Right lobe of liver (tissue), 6 donors: ENCODE measurements at regions not wholly inside any gene's neighbourhood (a gene's known extent, or its start where the extent isn't known, plus 50 kb on each side); places are given as distances from the start of the nearest gene placed in this dataset.

ENCODE experiments used
- ATAC-seq, 4 donors: fragments of 200-7000 bp; cut with Tn5 transposase; one replicate each; pipeline ENCODE4 v1.9.1; 2020; ENCODE audit warnings: mild to moderate bottlenecking in 4 of 4, moderate library complexity in 4 of 4
- DNase-seq, 3 donors: peaks; one replicate each; pipeline ENCODE4 v3.0.0-alpha.2; 2020
- H3K27ac ChIP-seq, 3 donors: fragments of 200-600 bp; one replicate each; pipeline ENCODE4 v1.8.0; 2022
- H3K27me3 ChIP-seq, 2 donors: fragments of 200-600 bp; one replicate each; pipeline ENCODE4 v1.8.0; 2022
- H3K36me3 ChIP-seq, 4 donors: fragments of 200-600 bp; sonication (generic) in 1 of 4; one replicate each; pipeline versions ENCODE4 v1.5.1 to v1.8.0; 2017 to 2022; ENCODE audit warnings: control low read depth in 1 of 4
- H3K4me1 ChIP-seq, 4 donors: fragments of 200-600 bp; sonication (generic) in 1 of 4; one replicate each; pipeline versions ENCODE4 v1.5.1 to v1.8.0; 2017 to 2022; ENCODE audit warnings: control low read depth in 1 of 4
- H3K4me3 ChIP-seq, 3 donors: fragments of 200-600 bp; one replicate each; pipeline ENCODE4 v1.8.0; 2022
- H3K9me3 ChIP-seq, 4 donors: fragments of 200-600 bp; sonication (generic) in 1 of 4; one replicate each; pipeline versions ENCODE4 v1.5.1 to v1.8.0; 2017 to 2022; ENCODE audit warnings: control low read depth in 1 of 4
- POLR2A ChIP-seq: fragments of 450-650 bp; IDR thresholded peaks from one replicate; pipeline ENCODE4 v1.6.1; 2017; ENCODE audit warnings: antibody characterized with exemption, mild to moderate bottlenecking
- WGBS: methylation state at CpG from one replicate; pipeline ENCODE4 v1.1.6; 2018; ENCODE audit warnings: low coverage, low lambda C conversion rate; ENCODE audit not compliant: insufficient coverage; ENCODE audit errors: missing lambda C conversion rate; 5-methylcytosine and 5-hydroxymethylcytosine counted together
- intact Hi-C, 2 donors: fragments of 100-400 bp; cut with DNase I; formaldehyde crosslinking; loops; one replicate each; pipeline versions ENCODE4 v1.11.2 to v1.14.1; 2022
- TF ChIP-seq, protein P1 (sequence below), 4 donors: fragments of 200-600 bp in 3 of 4; fragments of 450-650 bp in 1 of 4; IDR thresholded peaks; one replicate each; pipeline versions ENCODE4 v1.5.1 to v1.8.0; 2016 to 2022; ENCODE audit warnings: antibody characterized with exemption in 4 of 4, mild to moderate bottlenecking in 2 of 4
- donor health status: DM: no; HTN: yes; CAD: no.
- donor health status: DM: no; HTN: no; CAD: no.
- donor health status: DM: no; HTN: no; CAD: no.
- donor health status: DM: no; HTN: yes; CAD: no.
- donor health status: DM: no; HTN: yes; CAD: no.

DNA sequence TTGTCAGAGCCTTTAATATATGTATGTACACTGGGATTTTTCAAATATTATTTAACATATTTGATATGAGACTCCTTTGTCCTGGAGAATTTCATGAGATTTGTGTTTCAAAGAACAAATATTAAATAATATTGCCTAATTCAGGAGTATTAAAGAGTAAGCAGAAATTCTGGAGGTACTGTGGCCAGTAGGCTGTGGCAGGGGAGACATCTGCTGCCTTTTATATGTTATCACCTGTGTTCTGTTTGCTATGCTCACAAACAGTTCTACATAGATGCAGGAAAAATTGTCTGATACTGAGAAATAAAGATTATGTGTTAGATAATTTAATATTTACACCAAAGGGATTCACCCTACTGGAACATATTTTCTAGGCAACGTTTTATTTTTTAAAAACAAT lies 395.4 kb upstream of the SLC35B3 start:
- WGBS: 45% methylated on average over 1 of the region's 1 CpG
- no peaks in the 10 kb centered on the region for H3K9me3 ChIP-seq
- peaks cover 0 to 11% (median 4%) of the 10 kb centered on the region in 4 donors for H3K4me1 ChIP-seq
- no peaks in the 10 kb centered on the region for H3K36me3 ChIP-seq
- DNase-seq: no peak
- TF ChIP-seq, protein P1, sequence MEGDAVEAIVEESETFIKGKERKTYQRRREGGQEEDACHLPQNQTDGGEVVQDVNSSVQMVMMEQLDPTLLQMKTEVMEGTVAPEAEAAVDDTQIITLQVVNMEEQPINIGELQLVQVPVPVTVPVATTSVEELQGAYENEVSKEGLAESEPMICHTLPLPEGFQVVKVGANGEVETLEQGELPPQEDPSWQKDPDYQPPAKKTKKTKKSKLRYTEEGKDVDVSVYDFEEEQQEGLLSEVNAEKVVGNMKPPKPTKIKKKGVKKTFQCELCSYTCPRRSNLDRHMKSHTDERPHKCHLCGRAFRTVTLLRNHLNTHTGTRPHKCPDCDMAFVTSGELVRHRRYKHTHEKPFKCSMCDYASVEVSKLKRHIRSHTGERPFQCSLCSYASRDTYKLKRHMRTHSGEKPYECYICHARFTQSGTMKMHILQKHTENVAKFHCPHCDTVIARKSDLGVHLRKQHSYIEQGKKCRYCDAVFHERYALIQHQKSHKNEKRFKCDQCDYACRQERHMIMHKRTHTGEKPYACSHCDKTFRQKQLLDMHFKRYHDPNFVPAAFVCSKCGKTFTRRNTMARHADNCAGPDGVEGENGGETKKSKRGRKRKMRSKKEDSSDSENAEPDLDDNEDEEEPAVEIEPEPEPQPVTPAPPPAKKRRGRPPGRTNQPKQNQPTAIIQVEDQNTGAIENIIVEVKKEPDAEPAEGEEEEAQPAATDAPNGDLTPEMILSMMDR (IDR thresholded peaks at IDR 0.05): peak in 3 of 4 donors; percentile 9 to 31 (median 27)
- no peak for TF ChIP-seq POLR2A
- no peak overlapping the region for H3K4me3 ChIP-seq
- H3K27me3 ChIP-seq: no peaks in the 10 kb centered on the region
- H3K27ac ChIP-seq: no peak overlapping the region
- peak; percentile 66 to 77 (median 70) for ATAC-seq
- intact Hi-C loops: no loop called here

DNA sequence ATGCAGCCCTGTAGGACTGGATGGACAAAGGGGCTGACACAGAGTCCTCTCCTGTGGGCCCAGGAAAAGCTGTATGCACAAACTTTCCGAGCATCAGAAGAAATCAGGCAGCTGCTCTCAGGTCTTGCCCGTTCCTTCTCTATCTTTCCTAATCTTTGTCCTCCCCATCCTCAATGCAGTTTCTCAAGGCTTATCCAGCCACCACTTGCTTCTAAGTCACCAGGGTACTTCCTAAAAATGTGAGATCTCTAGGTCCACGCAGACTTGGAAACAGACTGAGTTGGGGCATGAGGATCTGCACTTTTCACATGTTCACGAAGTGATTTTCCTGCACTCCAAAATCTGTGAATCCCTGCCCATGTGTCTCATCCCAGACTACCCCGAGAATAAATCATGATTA lies 394.5 kb upstream of the SLC35B3 start:
- no peak overlapping the region for H3K4me3 ChIP-seq
- H3K36me3 ChIP-seq: no peaks in the 10 kb centered on the region
- no peaks in the 10 kb centered on the region for H3K9me3 ChIP-seq
- no peak for TF ChIP-seq POLR2A
- TF ChIP-seq, protein P1 (IDR thresholded peaks at IDR 0.05): no peak
- intact Hi-C loops: no loop called here
- DNase-seq (no peak), ATAC-seq (no peak)
- 56% methylated on average over 4 of the region's 5 CpGs for WGBS
- H3K27me3 ChIP-seq: no peaks in the 10 kb centered on the region
- H3K27ac ChIP-seq: no peak overlapping the region
- H3K4me1 ChIP-seq: peaks cover 0 to 11% (median 4%) of the 10 kb centered on the region in 4 donors

DNA sequence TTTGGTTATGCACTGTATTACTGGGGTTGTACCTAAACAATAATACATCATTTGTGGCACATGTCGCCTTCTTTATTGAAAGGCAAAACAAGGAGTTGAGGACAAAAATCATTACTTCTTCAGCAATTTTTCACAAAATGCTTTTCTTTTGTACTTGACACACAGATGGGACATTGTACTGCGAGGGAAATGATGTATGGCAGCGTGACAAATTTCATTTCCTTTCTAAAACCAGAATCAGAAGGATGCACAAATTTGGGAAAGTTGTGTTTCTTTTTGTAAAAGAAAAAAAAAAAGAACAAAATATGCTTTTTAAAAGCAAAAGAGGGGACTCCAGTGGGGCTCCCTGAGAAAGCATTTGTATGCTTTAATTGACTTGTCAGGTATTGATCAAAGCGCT lies 394.0 kb upstream of the SLC35B3 start:
- intact Hi-C loops: no loop called here
- no peaks in the 10 kb centered on the region for H3K36me3 ChIP-seq
- ATAC-seq (no peak), DNase-seq (no peak)
- H3K4me1 ChIP-seq: peaks cover 0 to 11% (median 4%) of the 10 kb centered on the region in 4 donors
- H3K27ac ChIP-seq: no peak overlapping the region
- no peaks in the 10 kb centered on the region for H3K9me3 ChIP-seq
- H3K4me3 ChIP-seq: no peak overlapping the region
- 73% methylated on average over 4 of the region's 4 CpGs for WGBS
- H3K27me3 ChIP-seq: no peaks in the 10 kb centered on the region
- no peak for TF ChIP-seq POLR2A
- TF ChIP-seq, protein P1 (IDR thresholded peaks at IDR 0.05): no peak

DNA sequence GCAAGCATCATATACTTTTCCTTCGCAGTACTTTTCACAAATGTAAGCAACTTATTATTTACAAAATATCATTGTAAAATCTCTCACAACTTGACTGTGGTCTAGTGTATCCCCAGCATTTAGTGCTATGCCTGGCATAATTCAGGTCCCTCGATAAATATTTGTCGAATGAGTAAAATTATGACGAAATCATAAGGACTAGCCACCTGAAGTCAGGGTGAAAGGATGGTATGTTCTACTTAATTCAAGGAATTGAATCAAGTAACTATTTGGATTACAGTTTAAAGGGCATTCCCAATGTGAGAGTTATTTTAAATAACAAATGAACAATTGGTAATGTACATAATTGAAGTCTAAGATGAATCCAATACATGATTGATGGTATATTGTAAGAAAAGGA lies 393.0 kb upstream of the SLC35B3 start:
- ATAC-seq: no peak
- Histone ChIP-seq H3K27me3 (no peaks in the 10 kb centered on the region), H3K27ac (no peak overlapping the region), H3K4me3 (no peak overlapping the region), H3K9me3 (no peaks in the 10 kb centered on the region), H3K36me3 (no peaks in the 10 kb centered on the region), H3K4me1 (peaks cover 0 to 11% (median 4%) of the 10 kb centered on the region in 4 donors)
- intact Hi-C loops: no loop called here
- DNase-seq: no peak
- TF ChIP-seq, protein P1 (IDR thresholded peaks at IDR 0.05): no peak
- TF ChIP-seq POLR2A: no peak
- WGBS: 96% methylated on average over 4 of the region's 4 CpGs

DNA sequence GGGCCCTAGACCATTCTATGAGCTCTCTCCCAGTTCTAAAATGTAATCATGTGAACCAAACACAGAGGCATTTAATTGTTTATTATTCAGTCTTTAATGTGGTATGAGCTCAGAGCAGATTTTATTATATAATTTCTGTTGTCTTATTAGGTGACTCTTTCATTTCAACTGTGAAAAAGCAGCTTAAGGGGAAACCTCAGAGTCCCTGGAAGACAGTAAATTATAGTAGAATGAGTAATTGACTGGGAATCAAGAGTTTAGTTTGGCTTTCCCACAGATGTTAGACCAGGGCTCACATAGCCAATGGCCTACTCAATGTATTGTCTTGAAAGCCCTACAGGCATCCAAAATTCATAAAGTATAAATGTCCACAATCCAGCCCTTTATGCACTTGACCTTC lies 390.4 kb upstream of the SLC35B3 start:
- intact Hi-C loops: no loop called here
- Histone ChIP-seq H3K27ac (no peak overlapping the region), H3K9me3 (no peaks in the 10 kb centered on the region), H3K4me3 (no peak overlapping the region), H3K36me3 (no peaks in the 10 kb centered on the region), H3K27me3 (no peaks in the 10 kb centered on the region), H3K4me1 (peaks cover 0 to 1% (median 0%) of the 10 kb centered on the region in 4 donors)
- DNase-seq (no peak), ATAC-seq (no peak)
- no peak for TF ChIP-seq POLR2A
- TF ChIP-seq, protein P1 (IDR thresholded peaks at IDR 0.05): no peak
